GM19438 (cell line): ENCODE measurements at regions not wholly inside any gene's neighbourhood (a gene's known extent, or its start where the extent isn't known, plus 50 kb on each side); places are given as distances from the start of the nearest gene placed in this dataset.

Source experiments
- ATAC-seq: cut with Tn5 transposase; IDR thresholded peaks from one replicate; pipeline ENCODE4 v1.9.1; 2021; ENCODE audit warnings: low read depth; ENCODE audit not compliant: unreplicated experiment

DNA sequence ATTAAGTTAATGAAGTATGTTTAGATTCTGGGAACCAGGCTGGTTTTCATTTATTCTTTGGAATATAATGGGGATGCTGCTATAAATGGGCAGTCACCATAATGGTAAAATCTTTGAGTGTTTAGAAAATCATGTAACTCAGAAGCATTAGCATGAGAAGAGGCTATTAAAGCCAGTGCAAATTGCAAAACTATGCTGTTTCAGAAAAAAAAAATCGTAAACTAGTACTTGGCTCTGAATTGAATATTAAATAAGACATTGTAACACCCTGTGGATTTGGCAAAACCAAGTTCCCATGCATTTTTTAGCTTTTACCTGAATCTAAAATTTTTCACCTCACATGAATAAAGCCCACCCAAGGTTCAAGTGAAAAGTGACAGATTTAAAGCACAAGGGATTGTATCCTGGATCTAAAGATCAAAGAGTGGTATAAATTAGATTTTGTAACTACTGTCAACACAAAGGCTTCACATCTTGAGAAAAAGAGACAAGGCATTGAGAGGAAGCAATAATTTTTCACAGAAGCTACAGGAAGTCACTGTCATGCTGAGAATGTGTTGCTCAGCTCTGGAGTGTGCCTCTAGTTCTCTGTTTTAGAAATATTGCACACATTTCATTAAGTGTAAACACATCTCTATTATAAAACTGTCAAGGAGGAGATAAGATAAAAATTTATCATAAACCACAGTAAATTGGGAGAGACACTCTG, 142.2 kb downstream of the ABCA8 start:
- ATAC-seq = no peak

GRCh38 chr17:68809148-68809547, 146.0 kb downstream of the ABCA8 start:
- ATAC-seq = no peak

GRCh38 chr17:68807998-68808772, 147.0 kb downstream of the ABCA8 start:
- ATAC-seq = no peak

DNA sequence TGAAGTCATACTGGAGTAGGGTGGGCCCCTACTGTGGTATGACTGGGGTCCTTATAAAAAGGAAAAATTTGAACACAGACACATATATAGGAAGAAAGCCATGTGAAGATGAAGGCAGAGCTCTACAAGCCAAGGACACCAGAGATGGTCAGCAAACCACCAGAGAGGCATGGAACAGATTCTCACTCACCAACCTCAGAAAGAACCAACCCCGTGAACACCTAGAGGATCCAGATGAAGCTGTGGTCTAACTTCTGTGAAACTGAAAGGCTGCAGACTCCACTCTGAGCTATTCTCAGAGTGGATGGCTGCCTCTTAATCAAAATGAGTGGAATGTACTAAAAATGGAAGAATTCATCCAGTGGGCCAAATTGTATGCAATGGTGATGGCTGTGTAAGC, 149.6 kb downstream of the ABCA8 start:
- ATAC-seq = no peak

DNA sequence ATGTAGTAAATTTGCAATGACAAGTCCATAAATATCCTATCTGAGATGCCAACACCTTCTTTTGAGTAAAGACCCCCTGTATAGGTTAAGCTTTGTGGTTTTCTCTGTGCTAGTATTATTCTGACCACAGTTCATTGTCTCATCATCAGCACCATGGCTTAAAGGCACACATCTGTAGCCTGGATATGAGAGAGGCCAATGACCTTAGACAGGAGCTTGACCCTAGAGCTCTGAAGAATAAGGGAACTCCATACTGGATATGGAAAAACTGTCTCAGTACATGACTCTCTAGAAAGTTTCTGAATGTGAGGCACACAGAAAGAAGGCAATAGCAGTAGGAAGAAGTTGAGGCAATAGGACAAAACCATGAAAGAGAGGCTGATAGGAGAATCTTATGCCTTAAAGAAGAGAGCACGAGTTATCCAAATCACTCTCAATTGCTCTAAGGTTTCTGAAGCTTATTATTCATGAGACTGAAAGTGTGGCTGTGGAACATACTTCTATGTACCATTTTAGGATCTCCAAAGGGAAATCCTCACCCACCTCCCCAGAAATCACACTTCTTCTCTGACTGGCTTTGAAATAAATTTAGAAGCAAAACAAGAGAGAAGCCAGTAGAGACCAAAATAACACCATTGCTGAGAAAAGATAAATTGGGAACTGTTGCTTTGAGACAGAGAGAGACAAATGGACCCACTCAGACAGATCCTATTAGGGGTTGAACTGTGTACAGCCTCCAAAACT, 150.2 kb downstream of the ABCA8 start:
- no peak for ATAC-seq

- no peak for ATAC-seq
Observed at GRCh38 chr17:68803164-68803929, 151.8 kb downstream of the ABCA8 start.

DNA sequence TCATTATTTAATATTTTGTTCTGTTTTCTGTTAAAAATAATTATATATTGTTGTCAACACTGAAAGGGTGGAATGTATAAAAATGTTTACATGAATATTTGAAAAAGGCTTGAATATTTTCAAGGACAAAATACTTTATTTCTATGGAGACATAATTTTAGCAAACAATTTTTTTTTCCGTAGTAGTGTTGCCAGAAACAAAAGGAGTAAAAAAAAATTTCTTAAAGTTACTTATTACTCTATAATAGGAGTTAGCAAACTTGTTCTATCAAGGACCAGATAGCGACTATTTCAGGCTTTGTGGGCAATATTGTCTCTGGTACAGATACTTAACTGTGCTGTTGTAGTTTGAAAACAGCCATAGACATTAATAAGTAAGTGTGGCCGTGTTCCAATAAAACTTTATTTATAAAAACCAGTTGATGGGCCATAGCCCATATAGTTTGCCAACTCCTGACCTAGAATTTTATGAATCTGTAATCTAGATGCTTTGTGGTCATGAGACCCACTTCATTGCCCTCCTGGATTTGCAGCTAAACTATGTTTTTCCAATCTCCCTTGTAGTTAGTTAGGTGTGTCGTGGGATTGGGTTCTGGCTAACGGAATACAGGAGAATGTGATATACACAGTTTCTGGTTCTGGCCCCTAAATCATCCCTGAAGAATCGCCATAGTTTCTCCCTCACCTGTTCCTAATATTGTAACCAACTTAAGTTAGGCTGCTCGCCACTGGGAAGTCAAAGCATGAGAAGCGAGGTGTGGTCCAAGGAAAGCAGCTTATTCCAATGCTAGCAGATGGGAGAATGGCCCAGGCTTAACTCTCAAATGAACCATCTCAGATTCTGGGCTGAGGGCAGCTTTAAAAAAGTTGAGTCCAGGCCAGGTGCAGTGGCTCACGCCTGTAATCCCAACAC, 153.6 kb downstream of the ABCA8 start:
- no peak for ATAC-seq

GRCh38 chr17:68800751-68801150, 154.4 kb downstream of the ABCA8 start:
- no peak for ATAC-seq

GRCh38 chr17:68794636-68795434, 160.4 kb downstream of the ABCA8 start:
- ATAC-seq = no peak

- no peak for ATAC-seq
Observed at GRCh38 chr17:68792873-68793272, 162.3 kb downstream of the ABCA8 start.

- no peak for ATAC-seq
Observed at GRCh38 chr17:68792042-68792685, 163.0 kb downstream of the ABCA8 start.

- ATAC-seq = no peak
Observed at GRCh38 chr17:68790931-68791330, 164.3 kb downstream of the ABCA8 start.

DNA sequence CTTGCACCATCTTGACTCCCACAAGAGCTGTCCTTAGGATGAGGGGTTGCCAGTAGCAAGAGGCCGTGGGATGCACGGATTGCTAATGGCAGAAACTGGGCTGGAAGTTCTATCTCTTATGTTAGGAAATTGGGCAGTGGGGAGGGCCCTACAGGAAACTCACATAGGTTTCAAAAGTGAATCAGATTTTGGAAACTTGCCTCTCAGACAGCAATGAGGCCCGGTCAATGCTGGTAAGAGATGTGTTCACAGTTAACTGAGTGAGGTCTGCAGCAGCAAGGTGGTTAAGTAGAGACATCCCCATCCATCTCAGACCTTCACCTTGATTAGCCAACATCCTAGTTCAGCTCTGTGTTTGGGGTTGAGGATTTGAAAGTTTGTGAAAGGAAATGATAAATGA, 164.7 kb downstream of the ABCA8 start:
- ATAC-seq = no peak

GRCh38 chr17:68789203-68789962, 165.8 kb downstream of the ABCA8 start:
- no peak for ATAC-seq

DNA sequence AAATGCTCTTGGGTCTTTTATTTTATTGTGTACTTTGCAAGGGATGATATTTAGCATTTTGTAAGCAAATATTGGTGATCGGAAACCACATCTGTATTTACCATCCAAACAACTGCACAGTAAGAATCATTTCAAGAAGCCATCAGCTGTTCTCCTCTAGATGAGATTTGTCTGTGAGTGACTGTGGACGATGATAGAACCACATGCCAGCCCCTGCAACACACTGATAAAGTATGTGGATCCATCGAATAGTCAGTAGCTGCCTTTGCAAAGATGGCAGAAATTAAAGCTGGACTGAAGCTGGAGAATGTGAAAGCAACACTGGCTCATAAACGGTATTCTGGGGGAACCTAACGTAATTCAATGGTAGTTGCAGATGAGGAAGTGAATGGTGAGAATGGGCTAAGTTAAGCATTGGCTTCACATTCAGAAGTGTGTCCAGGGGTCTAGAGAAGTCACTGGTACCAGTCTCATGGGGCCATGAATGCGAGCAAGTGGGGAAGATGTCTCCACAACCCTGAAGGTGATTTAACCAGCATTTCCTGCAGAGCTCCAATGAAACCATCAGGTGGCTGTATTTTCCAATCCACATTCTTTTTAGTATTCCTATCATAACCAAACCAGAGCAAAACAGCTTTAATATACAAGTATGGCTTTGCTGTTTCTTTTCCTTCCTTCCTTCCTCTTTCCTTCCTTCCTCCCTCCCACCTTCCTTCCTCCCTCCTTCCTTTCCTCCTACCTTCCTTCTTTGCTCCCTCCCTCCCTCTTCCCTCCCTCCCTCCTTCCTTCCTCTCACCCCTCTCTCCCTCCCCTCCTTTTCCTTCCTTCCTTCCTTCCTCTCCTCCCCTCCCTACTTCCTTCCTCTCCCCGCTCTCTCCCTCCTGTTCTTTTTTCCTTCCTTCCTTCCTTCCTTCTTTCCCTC, 169.4 kb downstream of the ABCA8 start:
- ATAC-seq = no peak

DNA sequence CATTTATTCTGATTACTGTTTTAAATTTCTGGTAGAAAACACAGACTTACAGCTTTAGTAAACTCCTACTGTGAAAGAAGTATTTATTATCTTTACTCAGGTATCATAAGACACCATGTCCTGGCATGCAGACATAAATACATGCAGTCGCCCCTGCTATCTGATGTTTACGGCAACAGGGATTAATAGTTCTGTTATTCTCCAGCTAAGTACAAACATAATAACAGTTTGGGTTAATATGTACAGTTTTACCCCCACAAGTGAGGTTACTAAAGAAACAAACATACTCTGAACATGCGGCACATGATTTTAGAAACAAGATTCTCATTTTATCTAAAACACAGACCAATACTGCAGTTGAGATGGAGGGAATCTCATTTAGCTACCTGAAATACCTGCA, 170.8 kb downstream of the ABCA8 start:
- no peak for ATAC-seq

- no peak for ATAC-seq
Observed at GRCh38 chr17:68783861-68784260, 171.3 kb downstream of the ABCA8 start.
